Stimulated activated effector memory CD8-positive, alpha-beta T cell treated with anti-CD3 and anti-CD28 coated beads, Interleukin-12 subunit alpha, Interleukin-12 subunit beta, amount 100 ng/mL, for 72 hours (primary cell): ENCODE measurements at regions not wholly inside any gene's neighbourhood (a gene's known extent, or its start where the extent isn't known, plus 50 kb on each side); places are given as distances from the start of the nearest gene placed in this dataset.
"Not testable (repeated sequence)": the region's sequence is repeated elsewhere in the genome, so short reads cannot be mapped to it uniquely, and the experiment has no call there.

Experiments
- ATAC-seq: fragments of 150-1000 bp; cut with Tn5 transposase; 2 replicates; pipeline ENCODE4 v1.10.0; 2021
- DNase-seq, 2 donors: peaks; one replicate each; pipeline ENCODE4 v3.0.0; 2021 to 2022; ENCODE audit warnings: low spot score in 2 of 2
- H3K27ac Mint-ChIP-seq: one replicate; pipeline ENCODE4 v1.8.0; 2022; ENCODE audit warnings: mild to moderate bottlenecking, mixed read lengths
- H3K36me3 Mint-ChIP-seq: one replicate; pipeline ENCODE4 v1.8.0; 2022; ENCODE audit warnings: mild to moderate bottlenecking, mixed read lengths
- H3K4me1 Mint-ChIP-seq: one replicate; pipeline ENCODE4 v1.8.0; 2022; ENCODE audit warnings: mixed read lengths
- H3K4me3 Mint-ChIP-seq: one replicate; pipeline ENCODE4 v1.8.0; 2022; ENCODE audit warnings: mild to moderate bottlenecking, mixed read lengths
- H3K9me3 Mint-ChIP-seq: one replicate; pipeline ENCODE4 v1.8.0; 2022; ENCODE audit warnings: mixed read lengths

DNA sequence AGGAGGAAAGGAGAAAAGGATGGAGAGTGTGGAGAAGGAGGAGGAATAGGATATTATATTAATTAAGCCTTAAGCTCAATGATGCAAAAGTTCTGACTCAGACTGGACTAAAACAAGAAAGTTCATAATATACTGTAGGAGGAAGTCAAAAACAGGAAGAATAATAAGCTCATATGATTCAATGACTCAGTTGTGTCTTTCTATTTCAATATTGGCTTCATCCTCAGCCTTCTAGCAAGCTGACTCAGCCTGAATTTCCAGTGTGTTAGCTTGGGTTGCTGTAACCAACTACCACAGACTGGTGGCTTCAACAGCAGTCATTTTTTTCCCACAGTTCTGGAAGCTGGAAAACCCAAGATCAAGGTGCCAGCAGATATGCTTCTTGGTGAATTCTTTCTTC is 254.8 kb upstream of the DPP6 start:
- not testable (repeated sequence) for ATAC-seq, H3K9me3 Mint-ChIP-seq, H3K4me3 Mint-ChIP-seq, H3K4me1 Mint-ChIP-seq, DNase-seq, H3K27ac Mint-ChIP-seq, H3K36me3 Mint-ChIP-seq

DNA sequence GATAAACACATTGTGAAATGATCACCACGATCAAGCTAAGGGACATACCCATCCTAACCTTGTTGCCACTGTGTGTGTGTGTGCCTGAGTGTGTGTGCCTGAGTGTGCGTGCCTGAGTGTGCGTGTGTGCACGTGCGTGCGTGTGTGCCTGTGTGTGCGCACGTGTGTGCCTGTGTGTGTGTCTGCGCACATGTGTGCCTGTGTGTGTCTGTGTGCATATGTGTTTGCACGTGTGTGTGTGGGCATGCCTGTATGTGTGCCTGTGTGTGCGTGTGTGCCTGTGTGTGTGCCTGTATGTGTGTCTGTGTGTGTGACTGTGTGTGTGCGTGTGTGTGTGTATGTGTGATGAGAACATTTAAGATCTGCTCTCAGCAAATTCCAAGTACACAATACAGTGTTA is 244.1 kb upstream of the DPP6 start:
- Mint-ChIP-seq H3K4me3 (no peak overlapping the region), H3K27ac (no peak overlapping the region), H3K9me3 (peaks cover 5% of the 10 kb centered on the region), H3K36me3 (no peaks in the 10 kb centered on the region), H3K4me1 (no peaks in the 10 kb centered on the region)
- no peak for DNase-seq
- ATAC-seq, result no peak

- no peak for ATAC-seq
- Mint-ChIP-seq H3K4me1 (no peaks in the 10 kb centered on the region), H3K27ac (no peak overlapping the region), H3K36me3 (no peaks in the 10 kb centered on the region), H3K9me3 (peaks cover 8% of the 10 kb centered on the region), H3K4me3 (no peak overlapping the region)
- no peak for DNase-seq
These were observed 222.7 kb upstream of the DPP6 start for GRCh38 chr7:153829525-153829924.

GRCh38 chr7:153832160-153832559 is 220.0 kb upstream of the DPP6 start:
- no peak overlapping the region for H3K27ac Mint-ChIP-seq
- H3K4me1 Mint-ChIP-seq, result no peaks in the 10 kb centered on the region
- H3K9me3 Mint-ChIP-seq, result peaks cover 4% of the 10 kb centered on the region
- no peak overlapping the region for H3K4me3 Mint-ChIP-seq
- ATAC-seq, result no peak
- H3K36me3 Mint-ChIP-seq, result no peaks in the 10 kb centered on the region
- DNase-seq, result no peak

GRCh38 chr7:153835103-153835502 is 217.1 kb upstream of the DPP6 start:
- Mint-ChIP-seq H3K9me3 (no peaks in the 10 kb centered on the region), H3K36me3 (no peaks in the 10 kb centered on the region), H3K4me1 (no peaks in the 10 kb centered on the region), H3K27ac (no peak overlapping the region), H3K4me3 (no peak overlapping the region)
- ATAC-seq (no peak), DNase-seq (no peak)

DNA sequence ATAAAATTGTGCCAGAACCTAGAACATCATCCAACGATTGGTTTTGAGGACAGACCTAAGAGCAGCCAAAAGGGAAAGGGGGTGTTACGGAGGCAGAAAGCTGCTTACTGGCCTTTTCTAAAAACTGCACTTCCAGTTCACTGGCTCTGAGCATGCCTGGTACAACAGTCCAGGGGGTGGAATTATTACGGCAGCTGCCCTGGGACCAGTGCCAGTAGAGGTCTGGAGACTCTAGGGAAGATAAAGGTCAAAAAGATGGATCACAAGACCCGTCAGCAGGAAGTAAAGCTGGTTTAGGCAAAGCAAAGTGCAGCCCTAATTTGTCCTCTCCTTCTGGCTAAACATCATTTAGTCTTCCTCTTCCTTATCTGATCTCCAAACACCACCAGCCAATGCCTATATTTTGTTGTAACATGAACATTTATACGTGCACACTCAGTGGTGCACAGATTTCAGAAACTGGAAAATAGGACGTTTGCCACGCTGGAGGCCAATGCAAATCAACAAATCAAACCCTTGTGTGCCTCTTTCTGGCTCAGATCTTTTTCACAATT is 216.4 kb upstream of the DPP6 start:
- Mint-ChIP-seq H3K27ac (no peak overlapping the region), H3K4me1 (no peaks in the 10 kb centered on the region)

GRCh38 chr7:153838591-153838990 is 213.6 kb upstream of the DPP6 start:
- ATAC-seq (no peak), DNase-seq (no peak)
- Mint-ChIP-seq H3K27ac (no peak overlapping the region), H3K9me3 (peaks cover 6% of the 10 kb centered on the region), H3K4me1 (no peaks in the 10 kb centered on the region), H3K4me3 (no peak overlapping the region), H3K36me3 (no peaks in the 10 kb centered on the region)

More for the DNA sequence above, 216.4 kb upstream of the DPP6 start:
- ATAC-seq, result no peak
- no peak for DNase-seq
- no peak overlapping the region for H3K4me3 Mint-ChIP-seq
- no peaks in the 10 kb centered on the region for H3K36me3 Mint-ChIP-seq
- no peaks in the 10 kb centered on the region for H3K9me3 Mint-ChIP-seq

- Mint-ChIP-seq H3K27ac (no peak overlapping the region), H3K36me3 (no peaks in the 10 kb centered on the region), H3K4me1 (no peaks in the 10 kb centered on the region), H3K9me3 (peaks cover 9% of the 10 kb centered on the region), H3K4me3 (no peak overlapping the region)
- ATAC-seq, result no peak
- DNase-seq, result no peak
These were observed 211.3 kb upstream of the DPP6 start for GRCh38 chr7:153840861-153841260.

GRCh38 chr7:153847828-153848227 is 204.4 kb upstream of the DPP6 start:
- ATAC-seq (no peak), DNase-seq (no peak)
- Mint-ChIP-seq H3K4me3 (no peak overlapping the region), H3K4me1 (no peaks in the 10 kb centered on the region), H3K27ac (no peak overlapping the region), H3K9me3 (peaks cover 22% of the 10 kb centered on the region), H3K36me3 (no peaks in the 10 kb centered on the region)

- Mint-ChIP-seq H3K4me3 (no peak overlapping the region), H3K36me3 (no peaks in the 10 kb centered on the region), H3K27ac (no peak overlapping the region), H3K4me1 (no peaks in the 10 kb centered on the region), H3K9me3 (peaks cover 7% of the 10 kb centered on the region)
- ATAC-seq, result no peak
- DNase-seq, result no peak
These were observed 199.9 kb upstream of the DPP6 start for GRCh38 chr7:153852261-153852660.

- no peak for DNase-seq
These were observed 193.8 kb upstream of the DPP6 start for GRCh38 chr7:153858355-153858754.

DNA sequence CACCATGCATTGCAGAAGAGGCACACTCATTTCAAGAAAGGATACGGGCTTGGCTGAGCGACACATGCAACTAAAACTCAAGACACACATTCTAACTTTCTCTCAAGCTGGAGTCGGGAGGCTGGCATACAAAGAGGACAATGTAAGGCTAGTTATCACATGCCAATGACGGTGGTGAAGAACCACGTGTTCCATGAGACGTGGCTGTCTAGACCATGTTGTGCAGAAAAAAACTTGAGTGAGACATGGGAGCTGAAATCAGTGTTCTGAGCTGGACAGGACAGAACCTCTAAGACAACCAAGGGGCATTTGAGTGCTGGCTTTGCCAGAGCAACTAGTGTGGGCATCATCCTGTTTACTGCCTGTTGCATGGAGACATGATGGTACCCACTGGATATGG is 193.0 kb upstream of the DPP6 start:
- Mint-ChIP-seq H3K4me3 (no peak overlapping the region), H3K36me3 (no peaks in the 10 kb centered on the region), H3K9me3 (peaks cover 15% of the 10 kb centered on the region), H3K4me1 (no peaks in the 10 kb centered on the region), H3K27ac (no peak overlapping the region)
- no peak for DNase-seq
- ATAC-seq, result no peak

More at GRCh38 chr7:153858355-153858754, 193.8 kb upstream of the DPP6 start:
- Mint-ChIP-seq H3K27ac (no peak overlapping the region), H3K4me1 (no peaks in the 10 kb centered on the region), H3K9me3 (peaks cover 12% of the 10 kb centered on the region), H3K4me3 (no peak overlapping the region), H3K36me3 (no peaks in the 10 kb centered on the region)
- ATAC-seq, result no peak

DNA sequence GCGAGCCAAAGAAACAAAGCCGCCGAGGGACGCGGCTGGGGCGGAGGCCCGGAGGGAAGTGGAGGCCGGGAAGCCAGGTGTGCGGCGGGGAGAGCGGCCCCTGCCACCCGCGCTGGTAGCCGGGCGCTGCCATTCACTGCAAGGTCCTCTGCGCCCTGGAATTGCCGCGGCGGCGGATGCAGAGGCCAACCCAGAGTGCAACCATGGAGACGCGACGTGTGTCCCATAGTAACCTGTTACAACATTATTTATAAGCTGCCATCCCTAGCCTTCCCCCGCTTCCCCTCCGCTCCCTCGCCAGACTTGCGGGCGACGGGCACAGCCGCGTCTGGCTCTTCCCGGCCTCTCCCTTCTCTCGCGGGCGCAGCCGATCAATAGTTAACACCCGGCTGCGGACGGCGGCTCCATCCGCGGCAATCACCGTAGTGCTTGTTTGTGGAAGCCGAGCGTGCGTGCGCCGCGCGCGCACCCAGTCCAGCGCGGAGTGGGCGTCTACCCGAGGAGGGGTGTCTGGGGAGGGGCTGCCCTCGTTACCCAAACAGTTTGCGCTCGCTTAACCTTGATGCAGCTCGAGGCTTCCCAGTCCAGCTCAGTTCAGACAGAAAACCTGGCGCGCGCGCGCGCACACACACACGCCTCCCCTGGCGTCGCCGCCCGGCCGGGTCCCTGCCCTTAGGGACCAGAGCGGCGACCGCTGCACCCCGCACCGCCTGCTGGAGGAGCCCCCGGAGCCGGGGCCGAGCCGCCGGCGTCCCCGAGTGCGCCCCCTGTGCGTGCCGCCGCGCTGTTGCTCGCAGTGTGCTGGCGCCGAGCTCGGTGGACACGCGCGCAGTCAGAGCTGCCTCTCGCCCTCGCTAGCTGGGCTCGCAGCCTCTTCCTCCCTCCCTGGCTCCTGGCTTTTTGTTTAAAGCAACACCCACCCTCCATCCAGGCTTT is 165.4 kb upstream of the DPP6 start:
- no peak overlapping the region for H3K27ac Mint-ChIP-seq
- H3K36me3 Mint-ChIP-seq, result no peaks in the 10 kb centered on the region
- no peak for ATAC-seq
- peaks cover 5% of the 10 kb centered on the region for H3K4me1 Mint-ChIP-seq
- DNase-seq, result no peak
- no peak overlapping the region for H3K4me3 Mint-ChIP-seq
- peaks cover 6% of the 10 kb centered on the region for H3K9me3 Mint-ChIP-seq

DNA sequence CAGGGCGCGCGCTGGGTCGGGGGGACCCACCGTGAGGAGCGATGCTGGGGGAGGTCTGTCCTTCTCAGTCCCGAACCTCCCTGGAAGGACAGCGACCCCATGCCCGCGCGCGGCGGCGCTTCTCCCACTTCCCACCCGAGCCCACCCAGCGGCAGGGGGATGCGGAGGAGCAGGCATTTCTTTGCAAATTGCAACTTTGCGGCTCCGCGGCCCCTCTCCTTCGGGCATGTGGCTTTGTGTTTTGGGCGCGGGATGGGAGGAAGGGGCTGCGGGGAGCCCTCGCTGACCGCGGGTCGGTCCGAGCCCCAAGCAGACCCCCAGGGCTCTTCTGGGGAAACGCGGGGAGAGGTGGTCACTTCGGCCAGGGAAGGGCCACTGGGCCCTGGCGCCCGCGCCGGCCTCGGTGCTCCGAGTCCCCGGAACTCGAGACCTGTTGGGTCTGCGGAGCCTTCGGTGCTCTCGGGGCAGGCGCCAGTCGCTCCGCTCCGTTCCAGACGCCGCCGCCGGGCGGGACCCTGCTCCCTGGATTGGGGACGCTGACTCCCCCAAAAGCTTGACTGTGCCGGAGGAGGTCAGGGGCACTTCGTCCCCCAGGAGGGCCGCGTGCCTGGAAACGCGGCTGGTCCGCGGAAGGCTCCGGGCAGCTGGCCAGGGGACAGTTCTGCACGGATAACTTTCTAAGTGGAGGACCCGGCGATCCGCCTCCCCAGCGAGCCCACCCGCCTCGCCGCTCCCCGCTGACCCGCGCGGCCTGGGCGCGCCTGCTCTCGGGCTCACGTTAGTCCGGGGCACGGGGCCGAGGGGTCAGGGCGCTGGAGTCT is 164.2 kb upstream of the DPP6 start:
- ATAC-seq (no peak), DNase-seq (no peak)
- Mint-ChIP-seq H3K4me1 (peaks cover 5% of the 10 kb centered on the region), H3K4me3 (no peak overlapping the region), H3K36me3 (no peaks in the 10 kb centered on the region), H3K9me3 (peaks cover 2% of the 10 kb centered on the region), H3K27ac (no peak overlapping the region)

DNA sequence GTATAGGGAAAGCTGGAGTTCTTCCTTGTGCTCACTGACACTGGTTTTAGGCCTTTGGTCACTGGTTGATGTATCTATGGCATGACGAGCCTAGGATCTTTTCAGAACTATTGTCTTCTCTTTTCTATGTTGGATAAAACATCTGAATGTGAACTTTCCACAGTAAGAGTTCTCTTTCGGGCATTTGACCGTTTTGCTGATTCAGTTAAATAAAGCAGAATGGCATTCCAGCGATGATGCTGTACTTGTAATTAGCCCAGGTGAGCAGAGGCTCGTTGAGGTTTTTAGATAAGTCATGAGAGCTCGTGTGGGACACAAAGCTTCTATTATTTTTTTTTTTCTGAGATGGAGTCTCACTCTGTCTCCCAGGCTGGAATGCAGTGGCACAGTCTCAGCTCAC is 160.2 kb upstream of the DPP6 start:
- Mint-ChIP-seq H3K4me1 (no peaks in the 10 kb centered on the region), H3K9me3 (peaks cover 3% of the 10 kb centered on the region), H3K4me3 (no peak overlapping the region), H3K27ac (no peak overlapping the region), H3K36me3 (no peaks in the 10 kb centered on the region)
- ATAC-seq (no peak), DNase-seq (no peak)
